Colonic mucosa (tissue), 4 donors: ENCODE measurements at regions not wholly inside any gene's neighbourhood (a gene's known extent, or its start where the extent isn't known, plus 50 kb on each side); places are given as distances from the start of the nearest gene placed in this dataset.

Experiments used
- DNase-seq: peaks from one replicate; pipeline ENCODE4 v3.0.0-alpha.2; 2020
- H3K27ac ChIP-seq: fragments of 200-600 bp; one replicate; pipeline ENCODE4 v1.8.0; 2021
- H3K27me3 ChIP-seq: fragments of 200-600 bp; one replicate; pipeline ENCODE4 v1.8.0; 2021
- H3K36me3 ChIP-seq: fragments of 200-600 bp; one replicate; pipeline ENCODE4 v1.8.0; 2021
- H3K4me1 ChIP-seq: fragments of 200-600 bp; one replicate; pipeline ENCODE4 v1.8.0; 2021; ENCODE audit warnings: mild to moderate bottlenecking
- H3K4me3 ChIP-seq: fragments of 200-600 bp; one replicate; pipeline ENCODE4 v1.8.0; 2021
- H3K9ac ChIP-seq, 2 donors: one replicate each; pipeline ENCODE4 v1.7.0; 2013; ENCODE audit warnings: control low read depth in 2 of 2, low read depth in 2 of 2, low read length in 2 of 2
- H3K9me3 ChIP-seq: fragments of 200-600 bp; one replicate; pipeline ENCODE4 v1.8.0; 2021
- CTCF ChIP-seq: fragments of 200-600 bp; IDR thresholded peaks from one replicate; pipeline ENCODE4 v1.8.0; 2022; ENCODE audit warnings: antibody characterized with exemption, mild to moderate bottlenecking
- intact Hi-C: fragments of 100-400 bp; cut with DNase I; formaldehyde crosslinking; loops from one replicate; pipeline ENCODE4 v1.14.1; 2022
- donor health status: healthy.
- donor health status: DM: no; HTN: no; CAD: no.
- donor health status: DM: no; HTN: no; CAD: no.

- TF ChIP-seq CTCF = no peak
- no peak overlapping the region for H3K4me3 ChIP-seq
- intact Hi-C loops = no loop called here
- H3K27ac ChIP-seq = no peak overlapping the region
- H3K4me1 ChIP-seq = no peaks in the 10 kb centered on the region
- no peaks in the 10 kb centered on the region for H3K27me3 ChIP-seq
- no peaks in the 10 kb centered on the region for H3K36me3 ChIP-seq
- H3K9me3 ChIP-seq = no peaks in the 10 kb centered on the region
- no peak for DNase-seq
- H3K9ac ChIP-seq = no peak overlapping the region
Measured at GRCh38 chr1:213571843-213572242, 415.9 kb upstream of the PROX1 start.

- DNase-seq = peak; percentile 26
- Histone ChIP-seq H3K4me3 (no peak overlapping the region), H3K27me3 (no peaks in the 10 kb centered on the region), H3K27ac (no peak overlapping the region), H3K36me3 (no peaks in the 10 kb centered on the region), H3K9ac (no peak overlapping the region), H3K9me3 (no peaks in the 10 kb centered on the region), H3K4me1 (no peaks in the 10 kb centered on the region)
- no peak for TF ChIP-seq CTCF
- intact Hi-C loops = no loop called here
Measured at GRCh38 chr1:213572912-213573647, 414.7 kb upstream of the PROX1 start.

GRCh38 chr1:213573648-213574009, 414.1 kb upstream of the PROX1 start:
- intact Hi-C loops = no loop called here
- no peak for TF ChIP-seq CTCF

GRCh38 chr1:213582976-213583567, 404.7 kb upstream of the PROX1 start:
- Histone ChIP-seq H3K27ac (peak overlapping the region; percentile 1), H3K4me3 (no peak overlapping the region), H3K4me1 (no peaks in the 10 kb centered on the region), H3K9me3 (no peaks in the 10 kb centered on the region), H3K36me3 (no peaks in the 10 kb centered on the region), H3K27me3 (no peaks in the 10 kb centered on the region), H3K9ac (no peak overlapping the region)
- no peak for DNase-seq
- intact Hi-C loops = no loop called here
- no peak for TF ChIP-seq CTCF

More at GRCh38 chr1:213573648-213574009, 414.1 kb upstream of the PROX1 start:
- Histone ChIP-seq H3K9ac (no peak overlapping the region), H3K4me1 (no peaks in the 10 kb centered on the region), H3K4me3 (no peak overlapping the region), H3K36me3 (no peaks in the 10 kb centered on the region), H3K9me3 (no peaks in the 10 kb centered on the region), H3K27me3 (no peaks in the 10 kb centered on the region), H3K27ac (no peak overlapping the region)
- no peak for DNase-seq

- no peak for TF ChIP-seq CTCF
- no peaks in the 10 kb centered on the region for H3K9me3 ChIP-seq
- no peaks in the 10 kb centered on the region for H3K36me3 ChIP-seq
- no peak overlapping the region for H3K27ac ChIP-seq
- DNase-seq = no peak
- no peaks in the 10 kb centered on the region for H3K4me1 ChIP-seq
- no peak overlapping the region for H3K9ac ChIP-seq
- intact Hi-C loops = no loop called here
- no peaks in the 10 kb centered on the region for H3K27me3 ChIP-seq
- no peak overlapping the region for H3K4me3 ChIP-seq
Measured at GRCh38 chr1:213584272-213584671, 403.5 kb upstream of the PROX1 start.
